GM12875 (cell line): ENCODE measurements at regions not wholly inside any gene's neighbourhood (a gene's known extent, or its start where the extent isn't known, plus 50 kb on each side); places are given as distances from the start of the nearest gene placed in this dataset.

Source experiments
- H3K4me3 ChIP-seq: one replicate; pipeline ENCODE4 v1.5.1; 2011; ENCODE audit warnings: low read depth, low read length, control low read depth
- TF ChIP-seq, protein P1 (sequence below): IDR thresholded peaks from 2 replicates; pipeline ENCODE4 v1.5.1; 2011; ENCODE audit warnings: low read depth, mild to moderate bottlenecking, control low read depth, inconsistent platforms, low read length, moderate library complexity, borderline replicate concordance; ENCODE audit not compliant: insufficient read depth

DNA sequence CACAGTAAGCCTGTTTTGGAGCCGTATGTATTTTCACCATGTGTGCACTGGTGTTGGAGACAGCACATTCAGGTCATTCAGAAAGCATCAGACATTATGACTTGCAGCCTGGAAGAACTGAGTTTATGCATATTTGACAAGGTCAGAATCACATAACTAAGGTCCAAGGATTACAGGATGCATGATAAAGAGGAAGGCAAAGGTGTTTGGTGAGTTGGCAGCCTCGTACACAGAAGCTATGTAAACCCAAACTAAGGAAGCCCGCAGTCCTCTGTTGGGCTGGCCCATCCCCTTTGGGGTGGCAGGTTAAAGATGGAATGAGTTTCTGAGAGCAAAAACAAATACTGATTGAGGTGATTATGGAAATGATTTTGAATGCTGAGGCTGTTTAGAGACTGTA, 218.4 kb downstream of the KTN1 start:
- H3K4me3 ChIP-seq = no peak overlapping the region
- TF ChIP-seq, protein P1, sequence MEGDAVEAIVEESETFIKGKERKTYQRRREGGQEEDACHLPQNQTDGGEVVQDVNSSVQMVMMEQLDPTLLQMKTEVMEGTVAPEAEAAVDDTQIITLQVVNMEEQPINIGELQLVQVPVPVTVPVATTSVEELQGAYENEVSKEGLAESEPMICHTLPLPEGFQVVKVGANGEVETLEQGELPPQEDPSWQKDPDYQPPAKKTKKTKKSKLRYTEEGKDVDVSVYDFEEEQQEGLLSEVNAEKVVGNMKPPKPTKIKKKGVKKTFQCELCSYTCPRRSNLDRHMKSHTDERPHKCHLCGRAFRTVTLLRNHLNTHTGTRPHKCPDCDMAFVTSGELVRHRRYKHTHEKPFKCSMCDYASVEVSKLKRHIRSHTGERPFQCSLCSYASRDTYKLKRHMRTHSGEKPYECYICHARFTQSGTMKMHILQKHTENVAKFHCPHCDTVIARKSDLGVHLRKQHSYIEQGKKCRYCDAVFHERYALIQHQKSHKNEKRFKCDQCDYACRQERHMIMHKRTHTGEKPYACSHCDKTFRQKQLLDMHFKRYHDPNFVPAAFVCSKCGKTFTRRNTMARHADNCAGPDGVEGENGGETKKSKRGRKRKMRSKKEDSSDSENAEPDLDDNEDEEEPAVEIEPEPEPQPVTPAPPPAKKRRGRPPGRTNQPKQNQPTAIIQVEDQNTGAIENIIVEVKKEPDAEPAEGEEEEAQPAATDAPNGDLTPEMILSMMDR = no peak

DNA sequence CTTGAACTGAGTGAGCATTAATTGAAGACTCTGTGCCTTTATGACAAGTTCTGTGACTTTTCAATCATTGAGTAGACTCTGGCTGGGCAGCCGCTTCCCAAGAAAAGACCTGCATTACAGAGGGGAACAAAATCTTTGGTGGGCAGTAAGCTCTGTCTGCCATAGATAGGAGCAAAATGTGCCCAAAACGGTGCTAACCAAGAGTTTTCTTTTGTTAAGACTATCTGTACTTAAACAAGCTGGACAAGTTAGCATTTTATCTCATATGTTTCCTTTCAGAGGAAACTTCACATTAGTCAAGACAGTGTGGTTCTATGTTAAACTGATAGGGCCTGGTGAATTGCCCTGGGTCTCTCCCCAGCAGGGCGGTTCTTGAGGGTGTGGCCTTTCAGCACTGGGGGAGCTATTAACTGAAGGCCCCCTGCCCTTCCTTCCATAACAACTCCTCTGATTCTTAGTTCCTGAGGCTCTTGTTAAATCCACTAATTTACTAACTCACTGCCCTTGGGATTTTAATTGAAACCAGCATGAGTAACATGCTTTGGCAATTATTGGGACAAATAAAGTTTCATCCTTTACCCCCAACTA, 219.6 kb downstream of the KTN1 start:
- TF ChIP-seq, protein P1 = no peak
- H3K4me3 ChIP-seq = no peak overlapping the region

DNA sequence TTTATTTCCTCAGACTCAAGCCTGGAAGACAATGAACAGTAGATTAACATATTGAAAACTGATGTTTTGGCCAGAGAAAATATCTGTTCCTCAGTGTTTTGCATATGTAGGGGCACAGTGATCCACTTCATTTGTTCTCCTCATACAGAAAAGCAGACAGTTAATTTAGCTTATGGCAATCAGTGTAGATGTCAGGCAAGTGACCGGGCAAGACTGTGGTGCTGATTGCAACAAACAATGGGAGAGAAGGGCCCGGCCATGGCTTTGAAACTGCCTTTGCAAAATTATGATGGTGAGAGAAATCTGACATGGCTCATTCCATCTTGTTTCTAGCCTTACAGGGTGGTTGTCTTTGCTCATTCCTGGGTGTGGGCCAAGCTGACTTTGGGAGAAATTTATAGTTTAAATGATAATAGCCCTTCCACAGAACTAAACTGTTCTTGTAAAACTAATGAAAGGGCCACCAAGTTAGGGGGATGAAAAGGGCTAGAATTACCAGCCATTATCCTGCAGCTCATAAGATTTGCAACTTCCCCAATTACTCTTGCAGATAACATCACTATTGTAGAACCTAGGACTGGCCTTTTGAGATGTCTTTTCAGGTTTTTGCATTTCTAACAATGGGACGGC, 220.3 kb downstream of the KTN1 start:
- no peak overlapping the region for H3K4me3 ChIP-seq

GRCh38 chr14:55801121-55801520, 221.1 kb downstream of the KTN1 start:
- no peak overlapping the region for H3K4me3 ChIP-seq
- TF ChIP-seq, protein P1 = no peak

More for the DNA sequence above, 220.3 kb downstream of the KTN1 start:
- TF ChIP-seq, protein P1 = no peak

GRCh38 chr14:55802986-55803872, 223.2 kb downstream of the KTN1 start:
- TF ChIP-seq, protein P1 = no peak
- no peak overlapping the region for H3K4me3 ChIP-seq

- no peak overlapping the region for H3K4me3 ChIP-seq
- TF ChIP-seq, protein P1 = no peak
Measured at GRCh38 chr14:55803873-55804553, 224.0 kb downstream of the KTN1 start.
